ENCODE measurements at regions not wholly inside any gene's neighbourhood (a gene's known extent, or its start where the extent isn't known, plus 50 kb on each side); places are given as distances from the start of the nearest gene placed in this dataset.

- H3K27me3 ChIP-seq (ENCODE audit: control insufficient read depth in 3 of 3, insufficient read depth in 3 of 3, low read length in 2 of 3), result peaks cover 0 to 3% (median 2%) of the 10 kb centered on the region in 3 donors
- H3K9ac ChIP-seq (ENCODE audit: insufficient read depth in 1 of 2, low read length in 2 of 2), result no peak overlapping the region
- ATAC-seq (ENCODE audit: insufficient read depth, low FRiP score), result no peak
- 50 to 90% methylated on average over 1 of the region's 1 CpG for WGBS, 2 donors
- H3K36me3 ChIP-seq (ENCODE audit: control insufficient read depth in 4 of 4, insufficient read depth in 4 of 4, low read length in 4 of 4), result no peaks in the 10 kb centered on the region
- DNase-seq, result no peak
- H3K4me3 ChIP-seq, result no peak overlapping the region
- H3K4me1 ChIP-seq (ENCODE audit: control insufficient read depth in 5 of 5, insufficient read depth in 5 of 5, low read length in 5 of 5), result peaks cover 0 to 39% (median 5%) of the 10 kb centered on the region in 5 donors
- H3K27ac ChIP-seq (ENCODE audit: low read depth in 1 of 2, low read length in 1 of 2), result no peak overlapping the region
- TF ChIP-seq CTCF (IDR thresholded peaks at IDR 0.05; ENCODE audit: control extremely low read depth, extremely low read depth), result no peak
- no peaks in the 10 kb centered on the region for H3K9me3 ChIP-seq (ENCODE audit: control insufficient read depth in 4 of 4, insufficient read depth in 3 of 4, low read length in 3 of 4)
These were observed 80.1 kb downstream of the PJA1 start for GRCh38 chrX:69085151-69085550.

GRCh38 chrX:69083801-69084200 is 81.5 kb downstream of the PJA1 start:
- H3K4me1 ChIP-seq (ENCODE audit: control insufficient read depth in 5 of 5, insufficient read depth in 5 of 5, low read length in 5 of 5), result peaks cover 0 to 35% (median 5%) of the 10 kb centered on the region in 5 donors
- no peak for DNase-seq
- WGBS, 2 donors, result 66 to 79% methylated on average over 4 of the region's 4 CpGs
- no peaks in the 10 kb centered on the region for H3K9me3 ChIP-seq (ENCODE audit: control insufficient read depth in 4 of 4, insufficient read depth in 3 of 4, low read length in 3 of 4)
- H3K9ac ChIP-seq (ENCODE audit: insufficient read depth in 1 of 2, low read length in 2 of 2), result no peak overlapping the region
- no peak overlapping the region for H3K4me3 ChIP-seq
- H3K27me3 ChIP-seq (ENCODE audit: control insufficient read depth in 3 of 3, insufficient read depth in 3 of 3, low read length in 2 of 3), result peaks cover 0 to 2% (median 0%) of the 10 kb centered on the region in 3 donors
- no peaks in the 10 kb centered on the region for H3K36me3 ChIP-seq (ENCODE audit: control insufficient read depth in 4 of 4, insufficient read depth in 4 of 4, low read length in 4 of 4)
- no peak for ATAC-seq (ENCODE audit: insufficient read depth, low FRiP score)
- no peak overlapping the region for H3K27ac ChIP-seq (ENCODE audit: low read depth in 1 of 2, low read length in 1 of 2)
- no peak for TF ChIP-seq CTCF (IDR thresholded peaks at IDR 0.05; ENCODE audit: control extremely low read depth, extremely low read depth)

- Histone ChIP-seq H3K27me3 (ENCODE audit: control insufficient read depth in 3 of 3, insufficient read depth in 3 of 3, low read length in 2 of 3) (peaks cover 0 to 2% (median 0%) of the 10 kb centered on the region in 3 donors), H3K27ac (ENCODE audit: low read depth in 1 of 2, low read length in 1 of 2) (no peak overlapping the region), H3K9me3 (ENCODE audit: control insufficient read depth in 4 of 4, insufficient read depth in 3 of 4, low read length in 3 of 4) (no peaks in the 10 kb centered on the region), H3K4me1 (ENCODE audit: control insufficient read depth in 5 of 5, insufficient read depth in 5 of 5, low read length in 5 of 5) (peaks cover 0 to 34% (median 2%) of the 10 kb centered on the region in 5 donors), H3K4me3 (no peak overlapping the region), H3K36me3 (ENCODE audit: control insufficient read depth in 4 of 4, insufficient read depth in 4 of 4, low read length in 4 of 4) (no peaks in the 10 kb centered on the region), H3K9ac (ENCODE audit: insufficient read depth in 1 of 2, low read length in 2 of 2) (no peak overlapping the region)
- ATAC-seq (ENCODE audit: insufficient read depth, low FRiP score), result no peak
- no peak for DNase-seq
- TF ChIP-seq CTCF (IDR thresholded peaks at IDR 0.05; ENCODE audit: control extremely low read depth, extremely low read depth), result no peak
- 40 to 72% methylated on average over 2 to 3 of the region's 3 CpGs for WGBS, 2 donors
These were observed 81.9 kb downstream of the PJA1 start for GRCh38 chrX:69083361-69083760.

GRCh38 chrX:69082753-69083150 is 82.5 kb downstream of the PJA1 start:
- 73 to 97% methylated on average over 4 to 7 of the region's 7 CpGs for WGBS, 2 donors
- H3K27ac ChIP-seq (ENCODE audit: low read depth in 1 of 2, low read length in 1 of 2), result no peak overlapping the region

More at GRCh38 chrX:69082753-69083150, 82.5 kb downstream of the PJA1 start:
- DNase-seq, result no peak
- no peak for TF ChIP-seq CTCF (IDR thresholded peaks at IDR 0.05; ENCODE audit: control extremely low read depth, extremely low read depth)
- no peak for ATAC-seq (ENCODE audit: insufficient read depth, low FRiP score)
- peaks cover 0 to 30% (median 2%) of the 10 kb centered on the region in 5 donors for H3K4me1 ChIP-seq (ENCODE audit: control insufficient read depth in 5 of 5, insufficient read depth in 5 of 5, low read length in 5 of 5)
- no peaks in the 10 kb centered on the region for H3K9me3 ChIP-seq (ENCODE audit: control insufficient read depth in 4 of 4, insufficient read depth in 3 of 4, low read length in 3 of 4)
- H3K4me3 ChIP-seq, result no peak overlapping the region
- no peak overlapping the region for H3K9ac ChIP-seq (ENCODE audit: insufficient read depth in 1 of 2, low read length in 2 of 2)
- no peaks in the 10 kb centered on the region for H3K36me3 ChIP-seq (ENCODE audit: control insufficient read depth in 4 of 4, insufficient read depth in 4 of 4, low read length in 4 of 4)
- peaks cover 0 to 2% (median 0%) of the 10 kb centered on the region in 3 donors for H3K27me3 ChIP-seq (ENCODE audit: control insufficient read depth in 3 of 3, insufficient read depth in 3 of 3, low read length in 2 of 3)
